ENCODE measurements at regions not wholly inside any gene's neighbourhood (a gene's known extent, or its start where the extent isn't known, plus 50 kb on each side); places are given as distances from the start of the nearest gene placed in this dataset.
A peak's percentile ranks its signal among the peaks of the same experiment; 100 is the strongest.

DNA sequence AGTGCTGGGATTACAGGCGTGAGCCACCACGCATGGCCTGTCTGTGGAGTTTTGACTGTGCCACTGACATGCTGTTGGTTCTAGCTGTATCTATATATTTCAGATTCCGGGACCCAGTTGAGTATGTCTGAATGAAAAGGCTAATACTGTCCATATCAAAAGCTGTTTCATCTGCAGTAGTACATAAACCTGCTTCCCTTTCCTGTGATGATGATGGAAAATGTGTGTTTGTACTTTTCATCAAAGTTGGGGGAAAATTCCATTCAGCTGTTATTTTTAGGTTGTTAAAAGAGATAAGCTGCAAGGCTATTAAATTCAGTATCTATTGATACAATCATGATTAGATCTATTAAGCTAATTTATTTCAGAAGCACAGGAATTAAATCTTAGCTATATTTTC, 237.6 kb upstream of the ADAMTSL1 start:
- Histone ChIP-seq H3K36me3 (ENCODE audit: low read depth) (no peaks in the 10 kb centered on the region), H3K9me3 (ENCODE audit: severe bottlenecking) (no peaks in the 10 kb centered on the region), H3K4me3 (ENCODE audit: severe bottlenecking) (no peak overlapping the region), H3K27ac (ENCODE audit: poor library complexity, severe bottlenecking) (no peak overlapping the region), H3K27me3 (ENCODE audit: insufficient read depth, poor library complexity, severe bottlenecking) (no peaks in the 10 kb centered on the region), H3K4me1 (ENCODE audit: insufficient read depth, poor library complexity, severe bottlenecking) (peaks cover 30% of the 10 kb centered on the region)
- ATAC-seq (ENCODE audit: low read depth) (no peak), DNase-seq (ENCODE audit: low spot score) (no peak)
- TF ChIP-seq, protein P1, sequence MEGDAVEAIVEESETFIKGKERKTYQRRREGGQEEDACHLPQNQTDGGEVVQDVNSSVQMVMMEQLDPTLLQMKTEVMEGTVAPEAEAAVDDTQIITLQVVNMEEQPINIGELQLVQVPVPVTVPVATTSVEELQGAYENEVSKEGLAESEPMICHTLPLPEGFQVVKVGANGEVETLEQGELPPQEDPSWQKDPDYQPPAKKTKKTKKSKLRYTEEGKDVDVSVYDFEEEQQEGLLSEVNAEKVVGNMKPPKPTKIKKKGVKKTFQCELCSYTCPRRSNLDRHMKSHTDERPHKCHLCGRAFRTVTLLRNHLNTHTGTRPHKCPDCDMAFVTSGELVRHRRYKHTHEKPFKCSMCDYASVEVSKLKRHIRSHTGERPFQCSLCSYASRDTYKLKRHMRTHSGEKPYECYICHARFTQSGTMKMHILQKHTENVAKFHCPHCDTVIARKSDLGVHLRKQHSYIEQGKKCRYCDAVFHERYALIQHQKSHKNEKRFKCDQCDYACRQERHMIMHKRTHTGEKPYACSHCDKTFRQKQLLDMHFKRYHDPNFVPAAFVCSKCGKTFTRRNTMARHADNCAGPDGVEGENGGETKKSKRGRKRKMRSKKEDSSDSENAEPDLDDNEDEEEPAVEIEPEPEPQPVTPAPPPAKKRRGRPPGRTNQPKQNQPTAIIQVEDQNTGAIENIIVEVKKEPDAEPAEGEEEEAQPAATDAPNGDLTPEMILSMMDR (IDR thresholded peaks at IDR 0.05; ENCODE audit: poor library complexity, severe bottlenecking) = no peak

DNA sequence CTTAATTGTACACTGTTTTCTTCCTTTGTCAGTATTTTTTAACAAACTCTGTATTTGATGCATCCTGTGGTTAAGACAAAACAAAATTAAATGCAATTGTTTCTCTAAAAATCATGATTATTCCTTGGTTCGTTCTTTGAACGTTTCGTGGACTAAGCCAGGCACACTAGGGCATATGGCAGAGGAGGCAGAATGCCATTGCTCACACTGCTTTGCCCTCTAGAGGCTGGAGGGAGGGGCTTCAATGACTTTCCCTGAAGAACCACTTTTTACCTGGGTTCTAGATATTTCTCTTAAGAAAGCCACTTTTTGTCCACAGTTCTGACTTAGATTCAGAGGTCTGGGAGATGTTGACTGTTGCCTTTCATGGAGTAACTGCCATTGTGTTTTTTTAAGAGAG, 236.2 kb upstream of the ADAMTSL1 start:
- no peak for DNase-seq (ENCODE audit: low spot score)
- H3K9me3 ChIP-seq (ENCODE audit: severe bottlenecking) = peaks cover 3% of the 10 kb centered on the region
- H3K4me1 ChIP-seq (ENCODE audit: insufficient read depth, poor library complexity, severe bottlenecking) = peaks cover 30% of the 10 kb centered on the region
- no peaks in the 10 kb centered on the region for H3K36me3 ChIP-seq (ENCODE audit: low read depth)
- H3K27ac ChIP-seq (ENCODE audit: poor library complexity, severe bottlenecking) = peak overlapping the region; percentile 86
- TF ChIP-seq, protein P1 (IDR thresholded peaks at IDR 0.05; ENCODE audit: poor library complexity, severe bottlenecking) = no peak
- ATAC-seq (ENCODE audit: low read depth) = no peak; the same call in 2 of the 3 replicates
- no peak overlapping the region for H3K4me3 ChIP-seq (ENCODE audit: severe bottlenecking)
- H3K27me3 ChIP-seq (ENCODE audit: insufficient read depth, poor library complexity, severe bottlenecking) = no peaks in the 10 kb centered on the region

DNA sequence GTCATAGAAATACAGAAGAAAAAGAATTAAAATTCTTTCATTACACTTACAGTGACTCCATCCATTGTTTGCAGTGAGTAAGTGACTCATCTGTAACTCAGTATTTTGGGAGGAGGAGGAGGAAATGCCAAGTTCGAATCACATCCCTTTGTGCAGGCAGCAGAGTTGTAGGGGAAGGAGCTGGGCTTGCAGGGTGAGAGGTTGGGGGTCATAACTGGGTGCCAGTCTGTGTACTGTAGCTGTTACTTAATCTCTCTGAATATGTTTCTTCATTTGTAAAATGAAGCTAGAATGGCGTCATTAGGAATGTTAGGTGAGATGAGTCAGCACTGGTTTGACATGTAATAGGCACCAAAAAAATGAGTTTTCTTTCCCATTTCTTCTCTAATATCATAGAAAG, 235.7 kb upstream of the ADAMTSL1 start:
- Histone ChIP-seq H3K27me3 (ENCODE audit: insufficient read depth, poor library complexity, severe bottlenecking) (no peaks in the 10 kb centered on the region), H3K4me1 (ENCODE audit: insufficient read depth, poor library complexity, severe bottlenecking) (peaks cover 30% of the 10 kb centered on the region), H3K9me3 (ENCODE audit: severe bottlenecking) (peaks cover 3% of the 10 kb centered on the region), H3K4me3 (ENCODE audit: severe bottlenecking) (no peak overlapping the region), H3K36me3 (ENCODE audit: low read depth) (no peaks in the 10 kb centered on the region), H3K27ac (ENCODE audit: poor library complexity, severe bottlenecking) (peak overlapping the region; percentile 86)
- DNase-seq (ENCODE audit: low spot score) (peak; percentile 90), ATAC-seq (ENCODE audit: low read depth) (peak; percentile 98)
- TF ChIP-seq, protein P1 (IDR thresholded peaks at IDR 0.05; ENCODE audit: poor library complexity, severe bottlenecking) = no peak

DNA sequence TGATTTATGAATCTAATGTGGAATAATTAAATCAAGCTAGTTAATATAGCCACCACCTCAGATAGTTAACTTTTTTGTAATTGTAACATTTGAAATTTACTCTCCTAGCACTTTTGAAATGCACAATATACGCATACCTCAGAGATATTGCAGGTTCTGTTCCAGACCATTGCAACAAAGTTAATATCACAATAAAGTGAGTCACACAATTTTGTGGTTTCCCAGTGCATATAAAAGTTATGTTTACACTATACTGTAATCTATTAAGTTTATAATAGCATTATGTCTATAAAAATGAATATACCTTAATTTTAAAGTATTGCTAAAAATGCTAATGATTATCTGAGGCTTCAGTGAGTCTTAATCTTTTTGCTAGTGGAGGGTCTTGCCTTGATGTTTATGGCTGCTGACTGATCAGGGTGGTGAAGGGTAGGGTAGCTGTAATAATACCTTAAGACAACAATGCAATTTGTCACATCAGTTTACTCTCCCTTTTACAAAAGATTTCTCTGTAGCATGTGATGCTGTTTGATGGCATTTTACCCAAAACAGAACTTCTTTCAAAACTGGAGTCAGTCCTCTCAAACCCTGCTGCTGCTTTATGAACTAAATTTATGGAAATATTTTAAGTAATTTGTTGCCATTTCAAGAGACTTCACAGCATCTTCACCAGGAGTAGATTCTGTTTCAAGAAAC, 235.1 kb upstream of the ADAMTSL1 start:
- peaks cover 30% of the 10 kb centered on the region for H3K4me1 ChIP-seq (ENCODE audit: insufficient read depth, poor library complexity, severe bottlenecking)
- peak overlapping the region; percentile 86 for H3K27ac ChIP-seq (ENCODE audit: poor library complexity, severe bottlenecking)
- ATAC-seq (ENCODE audit: low read depth) (peak; percentile 71), DNase-seq (ENCODE audit: low spot score) (no peak)
- H3K36me3 ChIP-seq (ENCODE audit: low read depth) = no peaks in the 10 kb centered on the region
- H3K27me3 ChIP-seq (ENCODE audit: insufficient read depth, poor library complexity, severe bottlenecking) = no peaks in the 10 kb centered on the region
- TF ChIP-seq, protein P1 (IDR thresholded peaks at IDR 0.05; ENCODE audit: poor library complexity, severe bottlenecking) = no peak
- H3K9me3 ChIP-seq (ENCODE audit: severe bottlenecking) = peaks cover 3% of the 10 kb centered on the region
- H3K4me3 ChIP-seq (ENCODE audit: severe bottlenecking) = no peak overlapping the region

DNA sequence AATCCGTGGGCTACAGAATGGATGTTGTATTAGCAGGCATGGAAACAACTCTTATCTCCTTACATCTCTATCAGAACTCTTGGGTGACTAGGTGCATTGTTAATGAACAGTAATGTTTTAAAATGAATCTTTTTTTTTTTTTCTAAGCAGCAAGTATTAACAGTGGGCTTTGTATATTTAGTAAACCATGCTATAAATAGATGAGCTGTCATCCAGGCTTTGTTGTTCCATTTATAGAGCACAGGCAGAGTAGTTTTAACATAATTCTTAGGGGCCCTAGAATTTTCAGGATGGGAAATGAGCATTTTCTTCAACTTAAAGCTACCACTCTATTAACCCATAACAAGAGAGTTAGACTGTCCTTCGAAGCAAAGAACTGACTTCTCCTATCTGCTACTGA, 233.7 kb upstream of the ADAMTSL1 start:
- ATAC-seq (ENCODE audit: low read depth) (no peak), DNase-seq (ENCODE audit: low spot score) (no peak)
- TF ChIP-seq, protein P1 (IDR thresholded peaks at IDR 0.05; ENCODE audit: poor library complexity, severe bottlenecking) = no peak
- peaks cover 3% of the 10 kb centered on the region for H3K9me3 ChIP-seq (ENCODE audit: severe bottlenecking)
- H3K4me1 ChIP-seq (ENCODE audit: insufficient read depth, poor library complexity, severe bottlenecking) = peaks cover 30% of the 10 kb centered on the region
- no peak overlapping the region for H3K27ac ChIP-seq (ENCODE audit: poor library complexity, severe bottlenecking)
- no peak overlapping the region for H3K4me3 ChIP-seq (ENCODE audit: severe bottlenecking)
- no peaks in the 10 kb centered on the region for H3K36me3 ChIP-seq (ENCODE audit: low read depth)
- H3K27me3 ChIP-seq (ENCODE audit: insufficient read depth, poor library complexity, severe bottlenecking) = no peaks in the 10 kb centered on the region

Data from RWPE2 (cell line).